ENCODE measurements at regions not wholly inside any gene's neighbourhood (a gene's known extent, or its start where the extent isn't known, plus 50 kb on each side); places are given as distances from the start of the nearest gene placed in this dataset.

- Histone ChIP-seq H3K9ac (ENCODE audit: extremely low read depth, insufficient read length, low read length) (no peak overlapping the region), H2BK20ac (ENCODE audit: low read depth, low read length, poor library complexity, severe bottlenecking) (no peak overlapping the region), H3K56ac (ENCODE audit: insufficient read length, low read depth, low read length) (no peak overlapping the region), H3K4me2 (ENCODE audit: insufficient read depth, insufficient read length, low read length) (no peak overlapping the region), H2BK12ac (ENCODE audit: insufficient read length, low read depth, low read length) (no peak overlapping the region), H4K20me1 (ENCODE audit: control insufficient read depth, insufficient read depth, insufficient read length) (no peaks in the 10 kb centered on the region), H3K23me2 (ENCODE audit: insufficient read length, low read depth, low read length, poor library complexity, severe bottlenecking) (no peaks in the 10 kb centered on the region), H3K4ac (ENCODE audit: low read depth, low read length) (no peak overlapping the region), H2AFZ (ENCODE audit: low read length) (no peak overlapping the region), H3K9me3 (ENCODE audit: control insufficient read depth, low read depth, low read length) (no peaks in the 10 kb centered on the region), H2AK5ac (ENCODE audit: insufficient read length, low read length) (no peak overlapping the region), H3K18ac (ENCODE audit: insufficient read length, low read depth, low read length) (no peak overlapping the region), H3K14ac (ENCODE audit: insufficient read depth, low read length) (no peak overlapping the region), H3T11ph (ENCODE audit: low read length) (no peak overlapping the region), H3K23ac (ENCODE audit: insufficient read length, low read depth, low read length) (no peak overlapping the region), H2BK5ac (ENCODE audit: insufficient read length, low read length) (no peak overlapping the region), H2BK15ac (ENCODE audit: low read depth, low read length) (no peak overlapping the region), H4K8ac (replicated peaks; ENCODE audit: insufficient read length, low read depth, low read length) (no peak overlapping the region), H3K4me1 (ENCODE audit: insufficient read depth, low read length) (no peaks in the 10 kb centered on the region), H4K5ac (ENCODE audit: insufficient read length, low read depth, low read length) (no peak overlapping the region), H2BK120ac (ENCODE audit: low read depth, low read length, poor library complexity, severe bottlenecking) (no peak overlapping the region), H3K27ac (ENCODE audit: insufficient read length, low read depth, low read length) (no peak overlapping the region), H3K27me3 (ENCODE audit: insufficient read depth, low read length) (no peaks in the 10 kb centered on the region), H3K79me1 (ENCODE audit: insufficient read depth, low read depth, low read length, poor library complexity, severe bottlenecking) (no peaks in the 10 kb centered on the region), H4K91ac (ENCODE audit: insufficient read length, low read depth, low read length) (no peak overlapping the region), H3K79me2 (ENCODE audit: insufficient read depth, low read length) (no peaks in the 10 kb centered on the region)
- Mint-ChIP-seq H3K4me1 (no peaks in the 10 kb centered on the region), H3K4me3 (no peak overlapping the region), H3K36me3 (ENCODE audit: insufficient read depth in 1 of 3, low read depth in 3 of 3) (no peaks in the 10 kb centered on the region), H3K27ac (no peak overlapping the region), H3K9me3 (no peaks in the 10 kb centered on the region), H3K27me3 (ENCODE audit: low read depth) (no peaks in the 10 kb centered on the region)
- no peak for DNase-seq
- TF ChIP-seq, protein P1, sequence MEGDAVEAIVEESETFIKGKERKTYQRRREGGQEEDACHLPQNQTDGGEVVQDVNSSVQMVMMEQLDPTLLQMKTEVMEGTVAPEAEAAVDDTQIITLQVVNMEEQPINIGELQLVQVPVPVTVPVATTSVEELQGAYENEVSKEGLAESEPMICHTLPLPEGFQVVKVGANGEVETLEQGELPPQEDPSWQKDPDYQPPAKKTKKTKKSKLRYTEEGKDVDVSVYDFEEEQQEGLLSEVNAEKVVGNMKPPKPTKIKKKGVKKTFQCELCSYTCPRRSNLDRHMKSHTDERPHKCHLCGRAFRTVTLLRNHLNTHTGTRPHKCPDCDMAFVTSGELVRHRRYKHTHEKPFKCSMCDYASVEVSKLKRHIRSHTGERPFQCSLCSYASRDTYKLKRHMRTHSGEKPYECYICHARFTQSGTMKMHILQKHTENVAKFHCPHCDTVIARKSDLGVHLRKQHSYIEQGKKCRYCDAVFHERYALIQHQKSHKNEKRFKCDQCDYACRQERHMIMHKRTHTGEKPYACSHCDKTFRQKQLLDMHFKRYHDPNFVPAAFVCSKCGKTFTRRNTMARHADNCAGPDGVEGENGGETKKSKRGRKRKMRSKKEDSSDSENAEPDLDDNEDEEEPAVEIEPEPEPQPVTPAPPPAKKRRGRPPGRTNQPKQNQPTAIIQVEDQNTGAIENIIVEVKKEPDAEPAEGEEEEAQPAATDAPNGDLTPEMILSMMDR (conservative IDR thresholded peaks at IDR 0.05) = no peak
- no CpG with 5 or more reads among the region's 3 CpGs for WGBS (ENCODE audit: extremely low coverage, insufficient read length, low lambda C conversion rate)
Measured at GRCh38 chr18:28406533-28406932, 229.6 kb upstream of the CDH2 start.
